ENCODE measurements at regions not wholly inside any gene's neighbourhood (a gene's known extent, or its start where the extent isn't known, plus 50 kb on each side); places are given as distances from the start of the nearest gene placed in this dataset.
"Not testable (repeated sequence)": the region's sequence is repeated elsewhere in the genome, so short reads cannot be mapped to it uniquely, and the experiment has no call there.

DNA sequence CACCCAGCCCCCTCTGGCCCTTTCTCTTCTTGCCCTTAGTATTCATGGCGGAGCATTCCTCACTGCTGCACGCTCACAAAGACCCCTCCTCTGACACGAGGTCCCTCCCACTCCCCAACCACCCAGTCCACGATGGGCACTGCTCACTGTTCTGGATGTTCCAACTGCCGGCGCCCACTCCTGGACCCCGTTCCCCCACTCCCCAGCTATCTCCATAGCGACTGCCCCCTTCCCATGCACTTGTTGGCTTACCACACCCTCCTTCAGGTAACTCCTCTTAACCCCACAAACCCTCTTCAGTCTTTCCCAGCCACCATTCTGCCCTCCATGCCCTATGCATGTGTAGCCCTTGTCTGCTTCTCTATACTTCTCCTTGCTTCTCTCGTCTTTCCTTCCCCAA is 961.5 kb upstream of the DEFB115 start:
- not testable (repeated sequence) for TF ChIP-seq POLR2AphosphoS5 (IDR thresholded peaks at IDR 0.05; ENCODE audit: insufficient read depth, low read depth, low read length); EZH2 (IDR thresholded peaks at IDR 0.05; ENCODE audit: borderline replicate concordance, low read depth, low read length, severe bottlenecking); JUN (IDR thresholded peaks at IDR 0.05; ENCODE audit: borderline replicate concordance, insufficient read depth, insufficient read length, low read depth); POLR2A (IDR thresholded peaks at IDR 0.05; ENCODE audit: low read depth, low read length)
- TF ChIP-seq, protein P1, sequence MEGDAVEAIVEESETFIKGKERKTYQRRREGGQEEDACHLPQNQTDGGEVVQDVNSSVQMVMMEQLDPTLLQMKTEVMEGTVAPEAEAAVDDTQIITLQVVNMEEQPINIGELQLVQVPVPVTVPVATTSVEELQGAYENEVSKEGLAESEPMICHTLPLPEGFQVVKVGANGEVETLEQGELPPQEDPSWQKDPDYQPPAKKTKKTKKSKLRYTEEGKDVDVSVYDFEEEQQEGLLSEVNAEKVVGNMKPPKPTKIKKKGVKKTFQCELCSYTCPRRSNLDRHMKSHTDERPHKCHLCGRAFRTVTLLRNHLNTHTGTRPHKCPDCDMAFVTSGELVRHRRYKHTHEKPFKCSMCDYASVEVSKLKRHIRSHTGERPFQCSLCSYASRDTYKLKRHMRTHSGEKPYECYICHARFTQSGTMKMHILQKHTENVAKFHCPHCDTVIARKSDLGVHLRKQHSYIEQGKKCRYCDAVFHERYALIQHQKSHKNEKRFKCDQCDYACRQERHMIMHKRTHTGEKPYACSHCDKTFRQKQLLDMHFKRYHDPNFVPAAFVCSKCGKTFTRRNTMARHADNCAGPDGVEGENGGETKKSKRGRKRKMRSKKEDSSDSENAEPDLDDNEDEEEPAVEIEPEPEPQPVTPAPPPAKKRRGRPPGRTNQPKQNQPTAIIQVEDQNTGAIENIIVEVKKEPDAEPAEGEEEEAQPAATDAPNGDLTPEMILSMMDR (IDR thresholded peaks at IDR 0.05; ENCODE audit: extremely low read depth in 1 of 2, insufficient read depth in 1 of 2, low read depth in 1 of 2, low read length in 2 of 2): not testable (repeated sequence)
- TF ChIP-seq, protein P2, sequence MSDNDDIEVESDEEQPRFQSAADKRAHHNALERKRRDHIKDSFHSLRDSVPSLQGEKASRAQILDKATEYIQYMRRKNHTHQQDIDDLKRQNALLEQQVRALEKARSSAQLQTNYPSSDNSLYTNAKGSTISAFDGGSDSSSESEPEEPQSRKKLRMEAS (IDR thresholded peaks at IDR 0.05; ENCODE audit: insufficient read depth, insufficient read length): not testable (repeated sequence)
